ENCODE measurements at regions not wholly inside any gene's neighbourhood (a gene's known extent, or its start where the extent isn't known, plus 50 kb on each side); places are given as distances from the start of the nearest gene placed in this dataset.

DNA sequence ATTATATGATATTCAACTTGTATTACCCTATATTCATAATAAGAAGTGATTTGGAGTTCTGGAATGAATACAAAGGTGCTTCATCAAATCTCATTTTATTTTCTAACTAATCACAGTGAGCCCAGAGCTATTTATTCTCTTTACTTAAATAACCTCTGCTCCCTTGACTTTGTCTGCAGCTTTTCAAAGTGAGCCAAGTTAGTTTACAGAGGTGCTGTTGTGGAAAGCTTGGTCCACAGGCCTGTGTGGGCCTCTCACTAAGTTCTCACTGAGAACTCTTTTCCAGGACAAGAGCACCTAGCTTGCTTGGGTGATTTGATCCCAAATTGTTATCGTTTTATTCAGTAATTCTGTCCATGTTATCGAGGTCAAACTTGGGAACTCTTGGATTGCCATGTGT lies 319.3 kb downstream of the RFC3 start:
- Histone ChIP-seq H3K36me3 (ENCODE audit: insufficient read depth, low read depth, low read length) (no peaks in the 10 kb centered on the region), H3K27me3 (ENCODE audit: insufficient read depth, low read length) (no peaks in the 10 kb centered on the region), H3K27ac (ENCODE audit: low read length) (no peak overlapping the region), H3K9ac (ENCODE audit: low read depth, low read length) (no peak overlapping the region), H3K9me3 (ENCODE audit: insufficient read depth, low read depth, low read length) (no peaks in the 10 kb centered on the region; the same call in 1 of the 2 replicates), H3K4me1 (ENCODE audit: insufficient read depth, low read length) (peaks cover 5% of the 10 kb centered on the region; the same call in 1 of the 2 replicates), H3K4me3 (ENCODE audit: low read length) (no peak overlapping the region)

DNA sequence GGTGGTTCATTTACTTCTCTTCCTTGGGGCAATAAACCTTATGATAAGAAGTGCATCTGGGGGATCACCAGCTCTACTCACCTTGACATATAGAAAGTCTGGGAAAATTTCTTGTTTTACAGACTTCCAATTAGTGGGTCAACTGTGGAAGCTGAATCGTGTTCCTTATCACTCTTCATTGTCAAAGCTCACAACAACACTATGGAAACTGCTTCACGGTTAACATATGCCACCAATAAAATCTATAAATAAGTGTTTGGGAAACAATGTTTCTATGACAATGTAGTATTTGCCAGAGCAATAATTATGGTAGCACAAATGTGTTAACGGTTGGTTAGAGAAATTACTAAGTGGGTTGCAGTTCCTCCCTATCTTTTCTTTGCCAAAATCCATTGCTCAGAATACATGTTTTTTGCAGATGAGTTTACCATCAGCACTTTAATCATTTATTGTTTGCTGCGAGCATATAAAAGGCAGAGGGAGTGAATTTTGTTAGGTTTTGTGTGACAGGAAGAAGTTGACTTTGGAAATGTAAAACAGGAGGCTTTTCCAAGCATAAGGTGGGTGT lies 321.8 kb downstream of the RFC3 start:
- Histone ChIP-seq H3K9me3 (ENCODE audit: insufficient read depth, low read depth, low read length) (no peaks in the 10 kb centered on the region; the same call in 1 of the 2 replicates), H3K27me3 (ENCODE audit: insufficient read depth, low read length) (no peaks in the 10 kb centered on the region), H3K4me3 (ENCODE audit: low read length) (no peak overlapping the region), H3K36me3 (ENCODE audit: insufficient read depth, low read depth, low read length) (no peaks in the 10 kb centered on the region), H3K27ac (ENCODE audit: low read length) (no peak overlapping the region), H3K4me1 (ENCODE audit: insufficient read depth, low read length) (peaks cover 5% of the 10 kb centered on the region; the same call in 1 of the 2 replicates), H3K9ac (ENCODE audit: low read depth, low read length) (no peak overlapping the region)

DNA sequence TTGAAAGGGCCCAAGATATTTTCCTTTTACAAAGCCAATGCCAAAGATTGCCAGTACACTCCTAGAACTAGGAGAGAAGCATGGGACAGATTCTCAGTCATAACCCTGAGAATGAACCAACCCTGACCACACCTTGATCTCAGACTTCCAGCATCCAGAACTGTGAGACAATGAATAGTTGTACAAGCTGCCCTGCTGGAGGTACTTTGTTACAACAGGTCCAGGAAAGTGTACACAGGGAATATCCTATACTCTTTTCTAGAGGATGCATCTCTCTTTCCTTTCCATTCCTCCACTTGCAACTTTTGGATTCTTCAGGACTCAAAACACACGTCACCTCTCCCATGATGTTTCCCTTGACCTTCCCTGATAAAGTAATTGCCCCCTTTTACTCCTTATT lies 325.7 kb downstream of the RFC3 start:
- no peak overlapping the region for H3K9ac ChIP-seq (ENCODE audit: low read depth, low read length)
- no peak overlapping the region for H3K27ac ChIP-seq (ENCODE audit: low read length)
- H3K4me3 ChIP-seq (ENCODE audit: low read length): no peak overlapping the region

DNA sequence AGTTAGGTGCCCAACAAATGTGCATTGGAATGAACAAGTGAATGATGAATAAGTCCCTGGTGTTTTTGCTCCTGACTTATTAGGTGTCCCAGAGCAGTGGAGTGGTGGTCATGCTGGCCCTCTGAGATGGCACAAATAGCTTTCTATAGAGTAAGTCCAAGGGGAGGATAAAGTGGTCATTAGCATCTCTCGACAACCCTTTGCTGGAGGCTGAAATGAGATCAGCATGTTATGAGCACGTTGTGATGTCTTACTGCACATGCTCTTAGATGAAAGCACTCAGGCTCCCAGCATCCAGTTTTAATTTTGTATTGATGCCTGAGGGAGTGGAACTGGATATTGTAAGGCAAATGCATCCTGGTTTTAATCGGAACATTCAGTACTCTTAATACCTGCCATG lies 326.2 kb downstream of the RFC3 start:
- no peak overlapping the region for H3K27ac ChIP-seq (ENCODE audit: low read length)
- no peaks in the 10 kb centered on the region for H3K36me3 ChIP-seq (ENCODE audit: insufficient read depth, low read depth, low read length)
- peaks cover 5% of the 10 kb centered on the region; the same call in 1 of the 2 replicates for H3K4me1 ChIP-seq (ENCODE audit: insufficient read depth, low read length)
- H3K9ac ChIP-seq (ENCODE audit: low read depth, low read length): no peak overlapping the region
- H3K9me3 ChIP-seq (ENCODE audit: insufficient read depth, low read depth, low read length): no peaks in the 10 kb centered on the region
- no peaks in the 10 kb centered on the region for H3K27me3 ChIP-seq (ENCODE audit: insufficient read depth, low read length)
- H3K4me3 ChIP-seq (ENCODE audit: low read length): no peak overlapping the region

More for the DNA sequence above, 325.7 kb downstream of the RFC3 start:
- no peaks in the 10 kb centered on the region for H3K9me3 ChIP-seq (ENCODE audit: insufficient read depth, low read depth, low read length)
- H3K4me1 ChIP-seq (ENCODE audit: insufficient read depth, low read length): peaks cover 5% of the 10 kb centered on the region; the same call in 1 of the 2 replicates
- no peaks in the 10 kb centered on the region for H3K36me3 ChIP-seq (ENCODE audit: insufficient read depth, low read depth, low read length)
- no peaks in the 10 kb centered on the region for H3K27me3 ChIP-seq (ENCODE audit: insufficient read depth, low read length)

GRCh38 chr13:34145061-34145460 lies 327.1 kb downstream of the RFC3 start:
- Histone ChIP-seq H3K27ac (ENCODE audit: low read length) (no peak overlapping the region), H3K9ac (ENCODE audit: low read depth, low read length) (no peak overlapping the region), H3K9me3 (ENCODE audit: insufficient read depth, low read depth, low read length) (no peaks in the 10 kb centered on the region), H3K4me1 (ENCODE audit: insufficient read depth, low read length) (no peaks in the 10 kb centered on the region; the same call in 1 of the 2 replicates), H3K4me3 (ENCODE audit: low read length) (no peak overlapping the region), H3K27me3 (ENCODE audit: insufficient read depth, low read length) (no peaks in the 10 kb centered on the region), H3K36me3 (ENCODE audit: insufficient read depth, low read depth, low read length) (no peaks in the 10 kb centered on the region)

DNA sequence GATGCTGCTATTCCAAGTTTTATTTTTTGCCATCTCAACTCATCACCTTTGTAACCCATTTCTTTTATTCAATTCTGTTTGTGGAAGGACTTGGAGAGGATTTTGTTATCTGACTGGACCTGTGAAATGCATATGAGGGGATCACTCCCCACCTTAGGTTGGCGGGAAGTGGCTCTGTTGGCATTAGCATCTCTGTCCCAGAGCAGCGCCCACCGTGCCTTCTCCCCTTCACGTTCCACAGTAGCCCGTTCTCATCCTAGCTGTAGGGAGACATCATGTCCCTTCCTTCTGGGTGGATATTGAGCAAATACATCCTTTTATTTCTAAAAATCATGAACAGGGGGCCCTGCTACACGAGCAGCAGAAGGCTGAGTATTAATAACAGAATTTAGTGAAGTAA lies 330.4 kb downstream of the RFC3 start:
- H3K4me1 ChIP-seq (ENCODE audit: insufficient read depth, low read length): 0 out of 2 replicates have a peak, but pooled peaks cover under 1% of the 10 kb centered on the region
- no peaks in the 10 kb centered on the region for H3K36me3 ChIP-seq (ENCODE audit: insufficient read depth, low read depth, low read length)
- H3K4me3 ChIP-seq (ENCODE audit: low read length): no peak overlapping the region
- H3K9me3 ChIP-seq (ENCODE audit: insufficient read depth, low read depth, low read length): no peaks in the 10 kb centered on the region
- H3K27me3 ChIP-seq (ENCODE audit: insufficient read depth, low read length): no peaks in the 10 kb centered on the region
- no peak overlapping the region for H3K27ac ChIP-seq (ENCODE audit: low read length)
- no peak overlapping the region for H3K9ac ChIP-seq (ENCODE audit: low read depth, low read length)

DNA sequence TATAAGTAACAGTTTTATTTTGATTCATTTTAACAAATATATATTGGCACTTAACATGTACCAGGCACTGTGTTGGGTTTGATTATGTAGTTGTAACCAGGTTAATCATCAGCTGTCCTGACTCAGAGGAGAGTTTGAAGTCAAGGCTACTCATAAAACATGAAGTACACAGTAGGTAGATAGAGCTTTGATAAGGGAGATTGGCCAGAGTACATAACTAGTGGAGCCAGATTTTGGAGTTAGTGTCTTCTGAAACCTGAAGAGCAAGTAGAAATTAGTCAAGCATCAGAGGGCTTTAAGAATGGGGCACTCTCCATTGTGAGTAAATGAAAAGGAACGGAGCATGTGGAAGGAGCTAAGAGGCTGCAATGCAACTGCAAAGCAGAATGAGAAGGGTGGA lies 333.9 kb downstream of the RFC3 start:
- Histone ChIP-seq H3K4me1 (ENCODE audit: insufficient read depth, low read length) (peaks cover 11% of the 10 kb centered on the region; the same call in 1 of the 2 replicates), H3K9ac (ENCODE audit: low read depth, low read length) (no peak overlapping the region), H3K9me3 (ENCODE audit: insufficient read depth, low read depth, low read length) (no peaks in the 10 kb centered on the region), H3K27me3 (ENCODE audit: insufficient read depth, low read length) (no peaks in the 10 kb centered on the region), H3K27ac (ENCODE audit: low read length) (no peak overlapping the region), H3K36me3 (ENCODE audit: insufficient read depth, low read depth, low read length) (no peaks in the 10 kb centered on the region), H3K4me3 (ENCODE audit: low read length) (no peak overlapping the region)

DNA sequence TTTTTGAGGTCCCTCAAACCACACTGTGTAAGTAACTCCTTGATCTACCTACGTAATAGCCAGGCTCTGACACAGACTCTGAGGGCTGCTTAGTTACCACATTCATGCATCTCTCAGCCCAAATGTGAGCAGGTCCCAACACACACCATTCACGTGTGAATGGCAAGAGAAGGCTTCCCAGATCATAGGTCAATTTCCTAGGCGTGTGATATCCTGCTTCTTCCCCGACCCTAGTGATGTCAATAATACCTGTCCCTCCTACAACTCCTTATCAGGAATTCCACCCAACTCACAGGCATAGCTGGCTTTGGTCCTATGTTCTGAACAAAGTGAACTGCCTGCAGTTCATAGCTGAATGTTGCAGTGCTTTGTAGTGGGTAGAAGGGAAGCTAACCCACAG lies 334.5 kb downstream of the RFC3 start:
- H3K9ac ChIP-seq (ENCODE audit: low read depth, low read length): no peak overlapping the region

DNA sequence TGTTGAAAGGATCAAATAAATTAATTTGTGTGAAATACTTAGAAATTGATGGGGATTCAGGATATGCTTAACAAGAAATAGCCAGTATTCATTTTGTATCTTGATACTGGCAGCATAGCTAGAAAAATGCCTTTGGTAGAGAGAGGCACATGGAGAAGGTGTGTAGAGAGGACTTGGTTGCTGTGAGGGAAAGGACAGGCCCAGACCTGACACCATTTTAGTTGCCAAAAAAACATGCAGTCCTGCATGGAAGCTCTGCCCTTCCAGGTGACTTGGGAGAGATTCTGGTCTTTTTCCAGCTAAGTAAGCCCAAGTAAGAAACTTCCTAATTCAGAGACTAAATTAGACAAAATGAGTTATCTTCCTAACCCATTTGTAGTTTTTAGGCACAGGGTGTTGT lies 335.0 kb downstream of the RFC3 start:
- H3K9ac ChIP-seq (ENCODE audit: low read depth, low read length): peak overlapping the region; percentile 36; the same call in 1 of the 2 replicates
- H3K4me1 ChIP-seq (ENCODE audit: insufficient read depth, low read length): peaks cover 18% of the 10 kb centered on the region
- no peak overlapping the region for H3K27ac ChIP-seq (ENCODE audit: low read length)
- no peaks in the 10 kb centered on the region for H3K9me3 ChIP-seq (ENCODE audit: insufficient read depth, low read depth, low read length)
- no peaks in the 10 kb centered on the region for H3K36me3 ChIP-seq (ENCODE audit: insufficient read depth, low read depth, low read length)
- no peak overlapping the region for H3K4me3 ChIP-seq (ENCODE audit: low read length)
- no peaks in the 10 kb centered on the region for H3K27me3 ChIP-seq (ENCODE audit: insufficient read depth, low read length)

More for the DNA sequence above, 334.5 kb downstream of the RFC3 start:
- H3K9me3 ChIP-seq (ENCODE audit: insufficient read depth, low read depth, low read length): no peaks in the 10 kb centered on the region
- no peak overlapping the region for H3K4me3 ChIP-seq (ENCODE audit: low read length)
- no peak overlapping the region for H3K27ac ChIP-seq (ENCODE audit: low read length)
- H3K4me1 ChIP-seq (ENCODE audit: insufficient read depth, low read length): peaks cover 16% of the 10 kb centered on the region
- H3K27me3 ChIP-seq (ENCODE audit: insufficient read depth, low read length): no peaks in the 10 kb centered on the region
- no peaks in the 10 kb centered on the region for H3K36me3 ChIP-seq (ENCODE audit: insufficient read depth, low read depth, low read length)

- Histone ChIP-seq H3K27ac (ENCODE audit: low read length) (no peak overlapping the region), H3K4me1 (ENCODE audit: insufficient read depth, low read length) (peaks cover 18% of the 10 kb centered on the region), H3K4me3 (ENCODE audit: low read length) (no peak overlapping the region), H3K36me3 (ENCODE audit: insufficient read depth, low read depth, low read length) (no peaks in the 10 kb centered on the region), H3K27me3 (ENCODE audit: insufficient read depth, low read length) (no peaks in the 10 kb centered on the region), H3K9ac (ENCODE audit: low read depth, low read length) (peak overlapping the region; percentile 36; the same call in 1 of the 2 replicates), H3K9me3 (ENCODE audit: insufficient read depth, low read depth, low read length) (no peaks in the 10 kb centered on the region)
These were observed 335.7 kb downstream of the RFC3 start for GRCh38 chr13:34153428-34154180.

DNA sequence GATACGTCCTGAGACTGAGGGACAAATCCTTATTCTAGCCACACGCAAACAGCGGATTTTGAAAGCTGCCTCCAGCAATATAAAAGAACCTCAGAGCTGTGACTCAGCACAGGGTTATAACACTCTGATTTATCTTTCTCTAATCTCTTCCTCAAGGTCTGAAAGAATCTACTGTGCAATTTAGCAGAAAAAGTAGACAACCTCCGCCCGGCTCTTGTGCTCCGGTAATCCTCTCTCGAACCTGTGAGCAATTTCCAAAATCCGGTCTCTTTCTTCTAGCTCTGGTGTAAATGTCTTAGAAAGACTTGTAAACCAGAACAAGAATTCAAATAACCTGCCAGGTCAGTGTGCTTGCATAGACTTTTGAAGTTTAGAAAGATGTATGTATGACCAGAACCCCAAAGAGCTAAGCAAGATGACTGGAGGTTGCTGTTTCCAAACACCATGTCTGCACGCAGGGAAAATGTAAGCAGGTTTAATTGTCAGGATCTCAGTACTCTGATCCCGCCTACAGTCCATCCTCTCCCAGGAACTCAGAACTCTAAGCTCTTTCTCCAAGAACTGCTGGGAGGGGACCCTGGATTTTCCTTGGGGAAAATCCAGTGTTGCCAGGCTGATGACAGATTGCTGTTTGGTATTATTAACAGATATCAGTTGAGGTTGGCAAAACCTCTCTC lies 338.1 kb downstream of the RFC3 start:
- Histone ChIP-seq H3K36me3 (ENCODE audit: insufficient read depth, low read depth, low read length) (no peaks in the 10 kb centered on the region), H3K27me3 (ENCODE audit: insufficient read depth, low read length) (no peaks in the 10 kb centered on the region), H3K9me3 (ENCODE audit: insufficient read depth, low read depth, low read length) (no peaks in the 10 kb centered on the region), H3K9ac (ENCODE audit: low read depth, low read length) (peak overlapping the region; percentile 2; the same call in 1 of the 2 replicates), H3K27ac (ENCODE audit: low read length) (no peak overlapping the region), H3K4me1 (ENCODE audit: insufficient read depth, low read length) (peaks cover 18% of the 10 kb centered on the region), H3K4me3 (ENCODE audit: low read length) (no peak overlapping the region)

All from iPS-20b (cell line).